ENCODE measurements at regions not wholly inside any gene's neighbourhood (a gene's known extent, or its start where the extent isn't known, plus 50 kb on each side); places are given as distances from the start of the nearest gene placed in this dataset.

GRCh38 chr1:213409208-213409631, 358.2 kb downstream of the RPS6KC1 start:
- TF ChIP-seq EZH2 (IDR thresholded peaks at IDR 0.05; ENCODE audit: borderline replicate concordance, insufficient read depth, low read depth, low read length, poor library complexity, severe bottlenecking), result no peak
- TF ChIP-seq, protein P1, sequence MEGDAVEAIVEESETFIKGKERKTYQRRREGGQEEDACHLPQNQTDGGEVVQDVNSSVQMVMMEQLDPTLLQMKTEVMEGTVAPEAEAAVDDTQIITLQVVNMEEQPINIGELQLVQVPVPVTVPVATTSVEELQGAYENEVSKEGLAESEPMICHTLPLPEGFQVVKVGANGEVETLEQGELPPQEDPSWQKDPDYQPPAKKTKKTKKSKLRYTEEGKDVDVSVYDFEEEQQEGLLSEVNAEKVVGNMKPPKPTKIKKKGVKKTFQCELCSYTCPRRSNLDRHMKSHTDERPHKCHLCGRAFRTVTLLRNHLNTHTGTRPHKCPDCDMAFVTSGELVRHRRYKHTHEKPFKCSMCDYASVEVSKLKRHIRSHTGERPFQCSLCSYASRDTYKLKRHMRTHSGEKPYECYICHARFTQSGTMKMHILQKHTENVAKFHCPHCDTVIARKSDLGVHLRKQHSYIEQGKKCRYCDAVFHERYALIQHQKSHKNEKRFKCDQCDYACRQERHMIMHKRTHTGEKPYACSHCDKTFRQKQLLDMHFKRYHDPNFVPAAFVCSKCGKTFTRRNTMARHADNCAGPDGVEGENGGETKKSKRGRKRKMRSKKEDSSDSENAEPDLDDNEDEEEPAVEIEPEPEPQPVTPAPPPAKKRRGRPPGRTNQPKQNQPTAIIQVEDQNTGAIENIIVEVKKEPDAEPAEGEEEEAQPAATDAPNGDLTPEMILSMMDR (IDR thresholded peaks at IDR 0.05), result no peak
- H3K27ac Mint-ChIP-seq, result no peak overlapping the region
- CTCF ChIA-PET, result no interaction called here

DNA sequence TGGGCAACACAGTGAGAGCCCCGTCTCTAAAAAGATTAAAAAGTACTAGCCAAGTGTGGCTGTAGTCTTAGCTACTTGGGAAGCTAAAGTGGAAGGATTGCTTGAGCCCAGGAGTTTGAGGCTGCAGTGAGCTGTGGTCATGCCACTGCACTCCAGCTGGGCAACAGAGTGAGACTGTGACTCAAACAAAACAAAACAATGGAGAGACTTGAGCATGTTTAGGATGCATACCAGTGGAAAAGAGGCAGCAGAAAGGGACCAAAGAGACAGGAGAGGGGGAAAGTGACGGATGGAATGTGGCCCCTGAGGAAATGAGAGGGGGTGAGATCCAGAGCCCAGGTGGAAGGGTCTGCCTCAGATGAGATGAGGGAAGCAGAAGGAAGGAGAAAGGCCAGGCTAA, 358.9 kb downstream of the RPS6KC1 start:
- no peaks in the 10 kb centered on the region for H3K36me3 ChIP-seq (replicated peaks in 1 of 2; ENCODE audit: control extremely low read depth in 1 of 2, control insufficient read depth in 1 of 2, extremely low read depth in 1 of 2, insufficient read depth in 2 of 2, low read length in 1 of 2)
- Mint-ChIP-seq H3K9me3 (ENCODE audit: insufficient read depth) (no peaks in the 10 kb centered on the region), H3K27ac (no peak overlapping the region), H3K27me3 (peaks cover 4% of the 10 kb centered on the region), H3K4me1 (no peaks in the 10 kb centered on the region), H3K4me3 (no peak overlapping the region)
- ChIA-PET POLR2A (no interaction called here), CTCF (no interaction called here)
- WGBS (ENCODE audit: insufficient coverage), result 89% methylated on average over 2 of the region's 2 CpGs
- ATAC-seq (ENCODE audit: low read depth) (no peak), DNase-seq (no peak)
- peaks cover 0 to 12% (median 0%) of the 10 kb centered on the region in 3 donors for H3K9me3 ChIP-seq (ENCODE audit: control extremely low read depth in 1 of 3, control insufficient read depth in 2 of 3, insufficient read depth in 1 of 3, low read length in 2 of 3)
- H3K4me3 ChIP-seq (ENCODE audit: control extremely low read depth in 1 of 5, extremely low read depth in 1 of 5, insufficient read depth in 1 of 5, low read depth in 2 of 5, low read length in 4 of 5), result no peak overlapping the region
- no peaks in the 10 kb centered on the region for H4K20me1 ChIP-seq (ENCODE audit: control insufficient read depth, insufficient read depth, low read length, poor library complexity, severe bottlenecking)
- no peak overlapping the region for H3K4me2 ChIP-seq (replicated peaks; ENCODE audit: low read depth, low read length, poor library complexity, severe bottlenecking)
- H3K27ac ChIP-seq (ENCODE audit: low read length in 2 of 2), result no peak overlapping the region
- H3K4me1 ChIP-seq (ENCODE audit: control insufficient read depth in 2 of 2, insufficient read depth in 2 of 2, low read length in 2 of 2), result no peaks in the 10 kb centered on the region
- no peak for TF ChIP-seq EZH2 (IDR thresholded peaks at IDR 0.05; ENCODE audit: borderline replicate concordance, insufficient read depth, low read depth, low read length, poor library complexity, severe bottlenecking)
- TF ChIP-seq, protein P1 (IDR thresholded peaks at IDR 0.05), result no peak
- no peaks in the 10 kb centered on the region for H3K79me2 ChIP-seq (ENCODE audit: control insufficient read depth, insufficient read depth, low read length)
- no peaks in the 10 kb centered on the region for H3K27me3 ChIP-seq (replicated peaks in 1 of 4; ENCODE audit: control extremely low read depth in 1 of 4, control insufficient read depth in 3 of 4, insufficient read depth in 4 of 4, low read length in 3 of 4)
- no peak overlapping the region for H2AFZ ChIP-seq (ENCODE audit: insufficient read depth, low read depth, low read length, poor library complexity, severe bottlenecking)
- H3K9ac ChIP-seq (ENCODE audit: low read length), result no peak overlapping the region
- intact Hi-C loops (cut with micrococcal nuclease), result no loop called here

More at GRCh38 chr1:213409208-213409631, 358.2 kb downstream of the RPS6KC1 start:
- no peaks in the 10 kb centered on the region for H3K4me1 ChIP-seq (ENCODE audit: control insufficient read depth in 2 of 2, insufficient read depth in 2 of 2, low read length in 2 of 2)
- POLR2A ChIA-PET, result no interaction called here
- no peak overlapping the region for H3K9ac ChIP-seq (ENCODE audit: low read length)
- intact Hi-C loops (cut with micrococcal nuclease), result no loop called here
- WGBS (ENCODE audit: insufficient coverage), result 89% methylated on average over 5 of the region's 5 CpGs
- no peak overlapping the region for H3K4me2 ChIP-seq (replicated peaks; ENCODE audit: low read depth, low read length, poor library complexity, severe bottlenecking)
- DNase-seq, result no peak
- H3K9me3 Mint-ChIP-seq (ENCODE audit: insufficient read depth), result no peaks in the 10 kb centered on the region
- no peak overlapping the region for H3K27ac ChIP-seq (ENCODE audit: low read length in 2 of 2)
- H3K4me1 Mint-ChIP-seq, result no peaks in the 10 kb centered on the region
- H3K27me3 Mint-ChIP-seq, result peaks cover 4% of the 10 kb centered on the region
- H3K9me3 ChIP-seq (ENCODE audit: control extremely low read depth in 1 of 3, control insufficient read depth in 2 of 3, insufficient read depth in 1 of 3, low read length in 2 of 3), result peaks cover 0 to 12% (median 0%) of the 10 kb centered on the region in 3 donors
- no peak overlapping the region for H3K4me3 Mint-ChIP-seq
- no peak overlapping the region for H3K4me3 ChIP-seq (ENCODE audit: control extremely low read depth in 1 of 5, extremely low read depth in 1 of 5, insufficient read depth in 1 of 5, low read depth in 2 of 5, low read length in 4 of 5)
- no peak for ATAC-seq (ENCODE audit: low read depth)
- no peaks in the 10 kb centered on the region for H3K79me2 ChIP-seq (ENCODE audit: control insufficient read depth, insufficient read depth, low read length)
- no peaks in the 10 kb centered on the region for H4K20me1 ChIP-seq (ENCODE audit: control insufficient read depth, insufficient read depth, low read length, poor library complexity, severe bottlenecking)
- no peaks in the 10 kb centered on the region for H3K36me3 ChIP-seq (replicated peaks in 1 of 2; ENCODE audit: control extremely low read depth in 1 of 2, control insufficient read depth in 1 of 2, extremely low read depth in 1 of 2, insufficient read depth in 2 of 2, low read length in 1 of 2)
- no peak overlapping the region for H2AFZ ChIP-seq (ENCODE audit: insufficient read depth, low read depth, low read length, poor library complexity, severe bottlenecking)
- H3K27me3 ChIP-seq (replicated peaks in 1 of 4; ENCODE audit: control extremely low read depth in 1 of 4, control insufficient read depth in 3 of 4, insufficient read depth in 4 of 4, low read length in 3 of 4), result no peaks in the 10 kb centered on the region

Data from B cell (primary cell).